CD4-positive, alpha-beta memory T cell (primary cell): ENCODE measurements at regions not wholly inside any gene's neighbourhood (a gene's known extent, or its start where the extent isn't known, plus 50 kb on each side); places are given as distances from the start of the nearest gene placed in this dataset.

Experiments
- CTCF ChIA-PET: fragments of 350-600 bp; sonication (Branson Sonifier 250); formaldehyde crosslinking; loops from one replicate; lab custom pipeline; 2021; ENCODE audit warnings: inconsistent platforms; ENCODE audit not compliant: partially characterized antibody; lab: Charles Lee
- POLR2A ChIA-PET: fragments of 350-600 bp; sonication (Branson Sonifier 250); formaldehyde crosslinking; loops from one replicate; lab custom pipeline; 2021; ENCODE audit not compliant: partially characterized antibody; lab: Charles Lee
- DNase-seq, 5 donors: peaks; one replicate each; pipeline versions ENCODE4 v3.0.0 to v3.0.0-alpha.2; 2020 to 2022; ENCODE audit warnings: mixed read lengths in 1 of 5
- H3K27ac ChIP-seq: one replicate; pipeline ENCODE4 v1.7.0; 2013; ENCODE audit warnings: low read depth, low read length
- H3K27me3 ChIP-seq: 2 replicates; pipeline ENCODE4 v1.7.0; 2013; ENCODE audit warnings: mild to moderate bottlenecking, low read length, moderate library complexity; ENCODE audit not compliant: insufficient read depth
- H3K36me3 ChIP-seq: 2 replicates; pipeline ENCODE4 v1.7.0; 2013; ENCODE audit warnings: mild to moderate bottlenecking, low read length, moderate library complexity; ENCODE audit not compliant: insufficient read depth
- H3K4me1 ChIP-seq: 2 replicates; pipeline ENCODE4 v1.7.0; 2013; ENCODE audit warnings: mild to moderate bottlenecking, low read length, moderate library complexity; ENCODE audit not compliant: insufficient read depth
- H3K4me3 ChIP-seq, 2 donors: one replicate each; pipeline ENCODE4 v1.7.0; 2013; ENCODE audit warnings: low read length in 2 of 2, mild to moderate bottlenecking in 1 of 2
- H3K9me3 ChIP-seq, 2 donors: one replicate each; pipeline ENCODE4 v1.7.0; 2013; ENCODE audit warnings: low read length in 2 of 2, control low read depth in 1 of 2; ENCODE audit not compliant: control insufficient read depth in 1 of 2
- H3K27ac Mint-ChIP-seq, 7 donors: one replicate each; pipeline ENCODE4 v1.8.0; 2020 to 2021; ENCODE audit warnings: mixed read lengths in 7 of 7, mild to moderate bottlenecking in 6 of 7, inconsistent platforms in 3 of 7, moderate library complexity in 3 of 7
- H3K27me3 Mint-ChIP-seq, 2 donors: one replicate each; pipeline ENCODE4 v1.8.0; 2020 to 2021; ENCODE audit warnings: mixed read lengths in 2 of 2
- H3K36me3 Mint-ChIP-seq, 2 donors: one replicate each; pipeline ENCODE4 v1.8.0; 2020 to 2021; ENCODE audit warnings: mixed read lengths in 2 of 2, inconsistent platforms in 1 of 2, mild to moderate bottlenecking in 1 of 2
- H3K4me1 Mint-ChIP-seq, 4 donors: one replicate each; pipeline ENCODE4 v1.8.0; 2020 to 2021; ENCODE audit warnings: mixed read lengths in 4 of 4, mild to moderate bottlenecking in 1 of 4
- H3K4me3 Mint-ChIP-seq, 8 donors: one replicate each; pipeline ENCODE4 v1.8.0; 2020 to 2021; ENCODE audit warnings: mixed read lengths in 8 of 8, mild to moderate bottlenecking in 7 of 8, moderate library complexity in 6 of 8, inconsistent platforms in 3 of 8
- H3K9me3 Mint-ChIP-seq, 8 donors: one replicate each; pipeline ENCODE4 v1.8.0; 2020 to 2021; ENCODE audit warnings: mixed read lengths in 8 of 8, mild to moderate bottlenecking in 5 of 8, inconsistent platforms in 3 of 8, moderate library complexity in 1 of 8
- intact Hi-C: fragments of 100-400 bp; cut with micrococcal nuclease; formaldehyde crosslinking; loops from one replicate; pipeline ENCODE4 v1.15.1; 2023

- peaks cover 0 to 26% (median 9%) of the 10 kb centered on the region in 8 donors for H3K9me3 Mint-ChIP-seq
- H3K36me3 Mint-ChIP-seq = no peaks in the 10 kb centered on the region
- intact Hi-C loops = no loop called here
- H3K27ac ChIP-seq = no peak overlapping the region
- no peak overlapping the region for H3K4me3 ChIP-seq
- H3K36me3 ChIP-seq = no peaks in the 10 kb centered on the region
- DNase-seq = no peak
- POLR2A ChIA-PET = no interaction called here
- no peak overlapping the region for H3K4me3 Mint-ChIP-seq
- CTCF ChIA-PET = no interaction called here
- no peaks in the 10 kb centered on the region for H3K4me1 Mint-ChIP-seq
- no peak overlapping the region for H3K27ac Mint-ChIP-seq
- no peaks in the 10 kb centered on the region for H3K27me3 Mint-ChIP-seq
- H3K27me3 ChIP-seq = no peaks in the 10 kb centered on the region
- H3K9me3 ChIP-seq = no peaks in the 10 kb centered on the region
- H3K4me1 ChIP-seq = no peaks in the 10 kb centered on the region
Measured at GRCh38 chr2:77939801-77940200, 417.6 kb upstream of the LRRTM4 start.

- peaks cover 3 to 34% (median 22%) of the 10 kb centered on the region in 8 donors for H3K9me3 Mint-ChIP-seq
- H3K4me3 Mint-ChIP-seq = no peak overlapping the region
- H3K27ac Mint-ChIP-seq = no peak overlapping the region
- no peaks in the 10 kb centered on the region for H3K36me3 ChIP-seq
- no peaks in the 10 kb centered on the region for H3K27me3 ChIP-seq
- H3K4me3 ChIP-seq = no peak overlapping the region
- ChIA-PET CTCF (no interaction called here), POLR2A (no interaction called here)
- no peak for DNase-seq
- no peaks in the 10 kb centered on the region for H3K9me3 ChIP-seq
- no peaks in the 10 kb centered on the region for H3K36me3 Mint-ChIP-seq
- no peak overlapping the region for H3K27ac ChIP-seq
- H3K27me3 Mint-ChIP-seq = no peaks in the 10 kb centered on the region
- H3K4me1 ChIP-seq = no peaks in the 10 kb centered on the region
- H3K4me1 Mint-ChIP-seq = no peaks in the 10 kb centered on the region
- intact Hi-C loops = no loop called here
Measured at GRCh38 chr2:77954931-77955330, 432.8 kb upstream of the LRRTM4 start.

DNA sequence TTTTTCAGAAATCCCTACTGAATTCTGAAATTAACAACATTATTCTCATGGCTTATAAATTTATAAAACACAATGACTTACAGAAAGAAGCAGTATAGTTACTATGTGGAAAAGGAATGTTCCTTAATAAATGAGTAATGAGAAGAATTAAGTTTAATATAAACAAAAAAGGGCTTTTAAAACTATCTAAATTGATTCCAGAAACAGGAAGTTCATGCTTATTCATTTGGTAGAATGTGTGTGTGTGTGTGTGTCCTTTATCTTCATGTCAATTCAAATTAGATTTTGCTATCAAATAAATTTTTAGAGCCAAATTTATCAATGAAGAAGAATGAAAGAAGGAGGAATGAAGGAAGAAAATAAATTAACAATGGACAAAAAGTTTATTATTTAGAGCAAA, 440.8 kb upstream of the LRRTM4 start:
- Mint-ChIP-seq H3K27ac (no peak overlapping the region), H3K27me3 (no peaks in the 10 kb centered on the region), H3K4me3 (no peak overlapping the region), H3K36me3 (no peaks in the 10 kb centered on the region), H3K9me3 (peaks cover 0 to 32% (median 15%) of the 10 kb centered on the region in 8 donors), H3K4me1 (no peaks in the 10 kb centered on the region)
- CTCF ChIA-PET = no interaction called here
- no peak overlapping the region for H3K27ac ChIP-seq
- intact Hi-C loops = no loop called here
- DNase-seq = no peak
- no peak overlapping the region for H3K4me3 ChIP-seq
- H3K27me3 ChIP-seq = no peaks in the 10 kb centered on the region
- H3K36me3 ChIP-seq = no peaks in the 10 kb centered on the region
- POLR2A ChIA-PET = no interaction called here
- no peaks in the 10 kb centered on the region for H3K4me1 ChIP-seq
- no peaks in the 10 kb centered on the region for H3K9me3 ChIP-seq

- no peak overlapping the region for H3K27ac Mint-ChIP-seq
- no peaks in the 10 kb centered on the region for H3K27me3 Mint-ChIP-seq
- Histone ChIP-seq H3K4me1 (no peaks in the 10 kb centered on the region), H3K27ac (no peak overlapping the region), H3K9me3 (no peaks in the 10 kb centered on the region), H3K36me3 (no peaks in the 10 kb centered on the region), H3K27me3 (no peaks in the 10 kb centered on the region), H3K4me3 (no peak overlapping the region)
- POLR2A ChIA-PET = no interaction called here
- H3K4me3 Mint-ChIP-seq = no peak overlapping the region
- H3K36me3 Mint-ChIP-seq = no peaks in the 10 kb centered on the region
- intact Hi-C loops = no loop called here
- no peak for DNase-seq
- peaks cover 2 to 46% (median 23%) of the 10 kb centered on the region in 8 donors for H3K9me3 Mint-ChIP-seq
- CTCF ChIA-PET = no interaction called here
- no peaks in the 10 kb centered on the region for H3K4me1 Mint-ChIP-seq
Measured at GRCh38 chr2:77977471-77978063, 455.4 kb upstream of the LRRTM4 start.

DNA sequence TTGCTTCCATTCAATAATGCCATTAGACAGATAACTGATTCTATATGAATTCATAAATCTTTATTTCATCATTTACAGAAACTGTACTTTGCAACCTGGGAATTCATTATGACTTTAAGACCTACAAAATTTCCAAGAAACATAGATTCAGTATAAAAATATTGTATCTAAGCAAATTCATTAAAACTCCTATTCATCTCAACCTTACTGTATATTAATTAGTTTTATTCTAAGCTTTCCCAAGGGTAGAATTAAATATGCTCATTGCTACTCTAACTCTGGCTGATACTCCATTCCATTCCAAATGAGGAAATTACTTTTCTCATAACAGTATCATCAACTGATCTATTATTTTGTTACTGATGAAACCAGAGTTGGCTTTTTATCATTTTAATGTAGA, 473.0 kb upstream of the LRRTM4 start:
- Mint-ChIP-seq H3K36me3 (no peaks in the 10 kb centered on the region), H3K27ac (no peak overlapping the region), H3K9me3 (peaks cover 0 to 10% (median 1%) of the 10 kb centered on the region in 8 donors), H3K27me3 (no peaks in the 10 kb centered on the region), H3K4me1 (no peaks in the 10 kb centered on the region), H3K4me3 (no peak overlapping the region)
- Histone ChIP-seq H3K4me3 (no peak overlapping the region), H3K36me3 (no peaks in the 10 kb centered on the region), H3K27me3 (no peaks in the 10 kb centered on the region), H3K9me3 (no peaks in the 10 kb centered on the region), H3K27ac (no peak overlapping the region), H3K4me1 (no peaks in the 10 kb centered on the region)
- DNase-seq = no peak
- ChIA-PET CTCF (no interaction called here), POLR2A (no interaction called here)
- intact Hi-C loops = no loop called here

GRCh38 chr2:77999376-77999775, 477.2 kb upstream of the LRRTM4 start:
- intact Hi-C loops = no loop called here
- Histone ChIP-seq H3K9me3 (no peaks in the 10 kb centered on the region), H3K4me1 (no peaks in the 10 kb centered on the region), H3K4me3 (no peak overlapping the region), H3K36me3 (no peaks in the 10 kb centered on the region), H3K27ac (no peak overlapping the region), H3K27me3 (no peaks in the 10 kb centered on the region)
- POLR2A ChIA-PET = no interaction called here
- H3K4me3 Mint-ChIP-seq = no peak overlapping the region
- no peaks in the 10 kb centered on the region for H3K27me3 Mint-ChIP-seq
- no peaks in the 10 kb centered on the region for H3K4me1 Mint-ChIP-seq
- no peak overlapping the region for H3K27ac Mint-ChIP-seq
- peaks cover 0 to 12% (median 5%) of the 10 kb centered on the region in 8 donors for H3K9me3 Mint-ChIP-seq
- CTCF ChIA-PET = no interaction called here
- no peak for DNase-seq
- H3K36me3 Mint-ChIP-seq = no peaks in the 10 kb centered on the region

DNA sequence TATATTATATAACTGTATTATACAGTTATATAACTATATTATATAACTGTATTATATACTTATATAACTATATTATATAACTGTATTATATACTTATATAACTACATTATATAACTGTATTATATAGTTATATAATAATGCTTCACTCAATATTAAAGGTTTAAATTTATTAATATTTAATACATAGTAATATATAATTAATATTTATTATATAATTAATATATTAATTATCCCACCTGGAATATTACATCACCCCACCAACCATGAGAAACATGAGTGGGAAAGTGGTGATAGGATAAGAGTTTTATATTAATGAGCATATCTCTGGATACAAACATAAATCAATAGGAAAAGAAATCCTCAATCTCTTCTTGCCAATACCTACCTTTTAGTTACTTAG, 487.1 kb upstream of the LRRTM4 start:
- H3K36me3 ChIP-seq = no peaks in the 10 kb centered on the region
- H3K4me3 ChIP-seq = no peak overlapping the region
- H3K27me3 ChIP-seq = no peaks in the 10 kb centered on the region
- Mint-ChIP-seq H3K9me3 (peaks cover 0 to 40% (median 9%) of the 10 kb centered on the region in 8 donors), H3K36me3 (no peaks in the 10 kb centered on the region), H3K4me1 (no peaks in the 10 kb centered on the region), H3K27me3 (no peaks in the 10 kb centered on the region), H3K27ac (no peak overlapping the region), H3K4me3 (no peak overlapping the region)
- peak in 1 of 5 donors; percentile 17 for DNase-seq
- POLR2A ChIA-PET = no interaction called here
- H3K4me1 ChIP-seq = no peaks in the 10 kb centered on the region
- CTCF ChIA-PET = no interaction called here
- intact Hi-C loops = no loop called here
- H3K9me3 ChIP-seq = no peaks in the 10 kb centered on the region
- H3K27ac ChIP-seq = no peak overlapping the region

DNA sequence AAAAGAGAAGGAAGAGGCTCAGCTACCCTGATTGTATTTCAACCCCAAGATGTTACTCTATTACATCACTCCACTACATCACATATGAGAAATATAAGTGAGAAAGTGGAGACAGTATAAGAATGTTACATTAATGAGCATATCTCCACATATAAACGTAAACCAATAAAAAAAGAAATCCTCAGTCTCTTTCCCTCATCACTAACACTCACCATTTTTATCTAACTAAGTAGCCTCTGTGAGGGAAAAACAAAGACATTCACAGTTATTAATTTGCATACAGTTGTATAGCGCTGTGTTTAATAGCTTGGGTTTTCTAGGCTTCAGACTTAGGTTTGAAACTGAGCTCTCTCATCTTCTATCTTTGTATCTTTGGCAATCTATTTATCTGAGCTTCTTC, 489.1 kb upstream of the LRRTM4 start:
- Mint-ChIP-seq H3K4me3 (no peak overlapping the region), H3K27ac (no peak overlapping the region), H3K9me3 (peaks cover 0 to 25% (median 12%) of the 10 kb centered on the region in 8 donors), H3K36me3 (no peaks in the 10 kb centered on the region), H3K27me3 (no peaks in the 10 kb centered on the region), H3K4me1 (no peaks in the 10 kb centered on the region)
- ChIA-PET CTCF (no interaction called here), POLR2A (no interaction called here)
- no peaks in the 10 kb centered on the region for H3K36me3 ChIP-seq
- H3K4me1 ChIP-seq = no peaks in the 10 kb centered on the region
- H3K9me3 ChIP-seq = no peaks in the 10 kb centered on the region
- DNase-seq = no peak
- no peak overlapping the region for H3K4me3 ChIP-seq
- intact Hi-C loops = no loop called here
- no peak overlapping the region for H3K27ac ChIP-seq
- H3K27me3 ChIP-seq = no peaks in the 10 kb centered on the region
